ENCODE measurements at regions not wholly inside any gene's neighbourhood (a gene's known extent, or its start where the extent isn't known, plus 50 kb on each side); places are given as distances from the start of the nearest gene placed in this dataset.

- H3K36me3 Mint-ChIP-seq (ENCODE audit: unreplicated experiment), result no peaks in the 10 kb centered on the region
- no peak overlapping the region for H3K4me3 Mint-ChIP-seq (ENCODE audit: unreplicated experiment)
- peaks cover 3% of the 10 kb centered on the region for H3K4me1 Mint-ChIP-seq (ENCODE audit: low read depth, unreplicated experiment)
- no peak for DNase-seq
- H3K27ac Mint-ChIP-seq (ENCODE audit: unreplicated experiment), result no peak overlapping the region
- no peaks in the 10 kb centered on the region for H3K9me3 Mint-ChIP-seq (ENCODE audit: unreplicated experiment)
- no peaks in the 10 kb centered on the region for H3K27me3 Mint-ChIP-seq (ENCODE audit: unreplicated experiment)
- no peak for TF ChIP-seq CTCF (IDR thresholded peaks at IDR 0.05; ENCODE audit: partially characterized antibody, unreplicated experiment)
Measured at GRCh38 chr15:96627031-96627568, 296.6 kb downstream of the NR2F2 start.

GRCh38 chr15:96629511-96629910 is 299.0 kb downstream of the NR2F2 start:
- Mint-ChIP-seq H3K27me3 (ENCODE audit: unreplicated experiment) (no peaks in the 10 kb centered on the region), H3K36me3 (ENCODE audit: unreplicated experiment) (no peaks in the 10 kb centered on the region), H3K9me3 (ENCODE audit: unreplicated experiment) (no peaks in the 10 kb centered on the region), H3K4me1 (ENCODE audit: low read depth, unreplicated experiment) (peaks cover 3% of the 10 kb centered on the region), H3K27ac (ENCODE audit: unreplicated experiment) (no peak overlapping the region), H3K4me3 (ENCODE audit: unreplicated experiment) (no peak overlapping the region)
- TF ChIP-seq CTCF (IDR thresholded peaks at IDR 0.05; ENCODE audit: partially characterized antibody, unreplicated experiment), result no peak
- DNase-seq, result no peak

GRCh38 chr15:96638793-96639192 is 308.3 kb downstream of the NR2F2 start:
- Mint-ChIP-seq H3K9me3 (ENCODE audit: unreplicated experiment) (no peaks in the 10 kb centered on the region), H3K36me3 (ENCODE audit: unreplicated experiment) (no peaks in the 10 kb centered on the region), H3K27me3 (ENCODE audit: unreplicated experiment) (no peaks in the 10 kb centered on the region), H3K4me1 (ENCODE audit: low read depth, unreplicated experiment) (no peaks in the 10 kb centered on the region), H3K27ac (ENCODE audit: unreplicated experiment) (no peak overlapping the region), H3K4me3 (ENCODE audit: unreplicated experiment) (no peak overlapping the region)
- no peak for DNase-seq
- no peak for TF ChIP-seq CTCF (IDR thresholded peaks at IDR 0.05; ENCODE audit: partially characterized antibody, unreplicated experiment)

GRCh38 chr15:96645796-96646195 is 315.3 kb downstream of the NR2F2 start:
- no peaks in the 10 kb centered on the region for H3K36me3 Mint-ChIP-seq (ENCODE audit: unreplicated experiment)
- no peak overlapping the region for H3K4me3 Mint-ChIP-seq (ENCODE audit: unreplicated experiment)
- H3K9me3 Mint-ChIP-seq (ENCODE audit: unreplicated experiment), result no peaks in the 10 kb centered on the region
- no peak for DNase-seq
- no peaks in the 10 kb centered on the region for H3K27me3 Mint-ChIP-seq (ENCODE audit: unreplicated experiment)
- no peak overlapping the region for H3K27ac Mint-ChIP-seq (ENCODE audit: unreplicated experiment)
- TF ChIP-seq CTCF (IDR thresholded peaks at IDR 0.05; ENCODE audit: partially characterized antibody, unreplicated experiment), result no peak
- peaks cover 14% of the 10 kb centered on the region for H3K4me1 Mint-ChIP-seq (ENCODE audit: low read depth, unreplicated experiment)

GRCh38 chr15:96648866-96649265 is 318.4 kb downstream of the NR2F2 start:
- Mint-ChIP-seq H3K4me3 (ENCODE audit: unreplicated experiment) (no peak overlapping the region), H3K4me1 (ENCODE audit: low read depth, unreplicated experiment) (peaks cover 14% of the 10 kb centered on the region), H3K9me3 (ENCODE audit: unreplicated experiment) (no peaks in the 10 kb centered on the region), H3K27ac (ENCODE audit: unreplicated experiment) (no peak overlapping the region), H3K27me3 (ENCODE audit: unreplicated experiment) (peaks cover 1% of the 10 kb centered on the region), H3K36me3 (ENCODE audit: unreplicated experiment) (no peaks in the 10 kb centered on the region)
- no peak for TF ChIP-seq CTCF (IDR thresholded peaks at IDR 0.05; ENCODE audit: partially characterized antibody, unreplicated experiment)
- DNase-seq, result no peak

All from glutamatergic neuron (in vitro differentiated cells).